Activated CD4-positive, alpha-beta T cell treated with anti-CD3 and anti-CD28 coated beads for 36 hours (primary cell): ENCODE measurements at regions not wholly inside any gene's neighbourhood (a gene's known extent, or its start where the extent isn't known, plus 50 kb on each side); places are given as distances from the start of the nearest gene placed in this dataset.

ENCODE experiments used
- ATAC-seq: fragments of 200-7000 bp; cut with Tn5 transposase; one replicate; pipeline ENCODE4 v1.10.0; 2021; ENCODE audit warnings: mild to moderate bottlenecking, moderate library complexity
- CTCF ChIA-PET: fragments of 350-600 bp; sonication (Branson Sonifier 250); formaldehyde crosslinking; loops from one replicate; lab custom pipeline; 2021; ENCODE audit warnings: antibody characterized with exemption; lab: Charles Lee
- POLR2A ChIA-PET: fragments of 350-600 bp; sonication (Branson Sonifier 250); formaldehyde crosslinking; loops from one replicate; lab custom pipeline; 2021; ENCODE audit warnings: antibody characterized with exemption, inconsistent platforms; lab: Charles Lee
- DNase-seq: peaks from one replicate; pipeline ENCODE4 v3.0.0-alpha.2; 2020
- H3K27ac Mint-ChIP-seq: one replicate; pipeline ENCODE4 v1.8.0; 2021; ENCODE audit warnings: mixed read lengths
- H3K27me3 Mint-ChIP-seq: one replicate; pipeline ENCODE4 v1.8.0; 2021; ENCODE audit warnings: mixed read lengths
- H3K36me3 Mint-ChIP-seq: one replicate; pipeline ENCODE4 v1.8.0; 2021; ENCODE audit warnings: low read depth, mixed read lengths
- H3K4me1 Mint-ChIP-seq: one replicate; pipeline ENCODE4 v1.8.0; 2021; ENCODE audit warnings: mixed read lengths
- H3K4me3 Mint-ChIP-seq: one replicate; pipeline ENCODE4 v1.8.0; 2021; ENCODE audit warnings: mild to moderate bottlenecking, moderate library complexity, mixed read lengths
- H3K9me3 Mint-ChIP-seq: one replicate; pipeline ENCODE4 v1.8.0; 2021; ENCODE audit warnings: low read depth, mixed read lengths
- intact Hi-C, 2 experiments: fragments of 100-400 bp; cut with DNase I in 1 of 2; cut with micrococcal nuclease in 1 of 2; formaldehyde crosslinking; loops; one replicate each; pipeline versions ENCODE4 v1.14.2 to v1.15.1; 2022 to 2024; cut with DNase I, micrococcal nuclease

- no peak overlapping the region for H3K4me3 Mint-ChIP-seq
Measured at GRCh38 chr2:41722668-41723369, 325.0 kb upstream of the PKDCC start.

GRCh38 chr2:41723526-41723925 is 324.3 kb upstream of the PKDCC start:
- H3K4me3 Mint-ChIP-seq: no peak overlapping the region
- no peak for ATAC-seq

More at GRCh38 chr2:41722668-41723369, 325.0 kb upstream of the PKDCC start:
- CTCF ChIA-PET: interaction anchor here (1.2 kb wide), 1 partner anchor 8 kb away, joined by 3 read pairs; no protein-coding TSS in a partner anchor
- Mint-ChIP-seq H3K36me3 (no peaks in the 10 kb centered on the region), H3K4me1 (no peaks in the 10 kb centered on the region), H3K27me3 (no peaks in the 10 kb centered on the region), H3K27ac (no peak overlapping the region), H3K9me3 (no peaks in the 10 kb centered on the region)
- POLR2A ChIA-PET: no interaction called here
- intact Hi-C loops: no loop called here
- ATAC-seq (no peak), DNase-seq (no peak)

GRCh38 chr2:41724465-41724864 is 323.4 kb upstream of the PKDCC start:
- POLR2A ChIA-PET: no interaction called here
- H3K36me3 Mint-ChIP-seq: no peaks in the 10 kb centered on the region

More at GRCh38 chr2:41723526-41723925, 324.3 kb upstream of the PKDCC start:
- no peak for DNase-seq
- no peaks in the 10 kb centered on the region for H3K27me3 Mint-ChIP-seq
- ChIA-PET POLR2A (no interaction called here), CTCF (no interaction called here)
- no peak overlapping the region for H3K27ac Mint-ChIP-seq
- intact Hi-C loops: no loop called here
- no peaks in the 10 kb centered on the region for H3K36me3 Mint-ChIP-seq
- no peaks in the 10 kb centered on the region for H3K4me1 Mint-ChIP-seq
- H3K9me3 Mint-ChIP-seq: no peaks in the 10 kb centered on the region

GRCh38 chr2:41725901-41726300 is 321.9 kb upstream of the PKDCC start:
- ChIA-PET POLR2A (no interaction called here), CTCF (interaction anchor here (0.6 kb wide), 1 partner anchor 23 kb away, joined by 3 read pairs; no protein-coding TSS in a partner anchor)
- Mint-ChIP-seq H3K36me3 (no peaks in the 10 kb centered on the region), H3K4me3 (no peak overlapping the region), H3K27ac (no peak overlapping the region), H3K4me1 (no peaks in the 10 kb centered on the region), H3K9me3 (no peaks in the 10 kb centered on the region), H3K27me3 (peaks cover 3% of the 10 kb centered on the region)
- intact Hi-C loops: no loop called here
- DNase-seq (no peak), ATAC-seq (no peak)

More at GRCh38 chr2:41724465-41724864, 323.4 kb upstream of the PKDCC start:
- Mint-ChIP-seq H3K4me1 (no peaks in the 10 kb centered on the region), H3K27ac (no peak overlapping the region), H3K27me3 (no peaks in the 10 kb centered on the region), H3K9me3 (no peaks in the 10 kb centered on the region), H3K4me3 (no peak overlapping the region)
- CTCF ChIA-PET: no interaction called here
- intact Hi-C loops: no loop called here
- no peak for ATAC-seq
- no peak for DNase-seq

- H3K4me3 Mint-ChIP-seq: no peak overlapping the region
- peaks cover 3% of the 10 kb centered on the region for H3K27me3 Mint-ChIP-seq
- POLR2A ChIA-PET: no interaction called here
Measured at GRCh38 chr2:41726364-41726763, 321.5 kb upstream of the PKDCC start.

GRCh38 chr2:41727152-41727551 is 320.7 kb upstream of the PKDCC start:
- Mint-ChIP-seq H3K27ac (no peak overlapping the region), H3K4me1 (no peaks in the 10 kb centered on the region), H3K9me3 (no peaks in the 10 kb centered on the region), H3K4me3 (no peak overlapping the region), H3K36me3 (no peaks in the 10 kb centered on the region), H3K27me3 (peaks cover 3% of the 10 kb centered on the region)
- DNase-seq (no peak), ATAC-seq (no peak)
- CTCF ChIA-PET: interaction anchor here (0.6 to 1.2 kb wide), 2 partner anchors 28 to 1814 kb away, joined by 3 read pairs; no protein-coding TSS in a partner anchor
- intact Hi-C loops: no loop called here
- POLR2A ChIA-PET: no interaction called here

More at GRCh38 chr2:41726364-41726763, 321.5 kb upstream of the PKDCC start:
- ATAC-seq (no peak), DNase-seq (no peak)
- intact Hi-C loops: no loop called here
- H3K4me1 Mint-ChIP-seq: no peaks in the 10 kb centered on the region
- no peaks in the 10 kb centered on the region for H3K9me3 Mint-ChIP-seq
- no peak overlapping the region for H3K27ac Mint-ChIP-seq
- no peaks in the 10 kb centered on the region for H3K36me3 Mint-ChIP-seq
- CTCF ChIA-PET: interaction anchor here (0.6 kb wide), 1 partner anchor 1813 kb away, joined by 3 read pairs; no protein-coding TSS in a partner anchor

- Mint-ChIP-seq H3K4me3 (no peak overlapping the region), H3K9me3 (no peaks in the 10 kb centered on the region), H3K27me3 (peaks cover 3% of the 10 kb centered on the region), H3K4me1 (no peaks in the 10 kb centered on the region), H3K27ac (no peak overlapping the region), H3K36me3 (no peaks in the 10 kb centered on the region)
- DNase-seq (no peak), ATAC-seq (no peak)
- CTCF ChIA-PET: interaction anchor here (0.7 to 1.2 kb wide), 2 partner anchors 29 to 729 kb away, joined by 3 read pairs; no protein-coding TSS in a partner anchor
- intact Hi-C loops: no loop called here
- POLR2A ChIA-PET: no interaction called here
Measured at GRCh38 chr2:41727711-41728110, 320.1 kb upstream of the PKDCC start.

- H3K36me3 Mint-ChIP-seq: no peaks in the 10 kb centered on the region
- peaks cover 3% of the 10 kb centered on the region for H3K27me3 Mint-ChIP-seq
- ATAC-seq: no peak
- CTCF ChIA-PET: no interaction called here
- intact Hi-C loops: no loop called here
- no peaks in the 10 kb centered on the region for H3K9me3 Mint-ChIP-seq
- DNase-seq: no peak
- no peak overlapping the region for H3K27ac Mint-ChIP-seq
- no peak overlapping the region for H3K4me3 Mint-ChIP-seq
- POLR2A ChIA-PET: interaction anchor here (0.7 kb wide), 1 partner anchor 34 kb away, joined by 5 read pairs; no protein-coding TSS in a partner anchor
- no peaks in the 10 kb centered on the region for H3K4me1 Mint-ChIP-seq
Measured at GRCh38 chr2:41728788-41729338, 319.0 kb upstream of the PKDCC start.

GRCh38 chr2:41729800-41730364 is 317.9 kb upstream of the PKDCC start:
- intact Hi-C loops: no loop called here
- Mint-ChIP-seq H3K27me3 (peaks cover 3% of the 10 kb centered on the region), H3K4me3 (no peak overlapping the region), H3K4me1 (no peaks in the 10 kb centered on the region), H3K27ac (no peak overlapping the region), H3K9me3 (no peaks in the 10 kb centered on the region), H3K36me3 (no peaks in the 10 kb centered on the region)
- POLR2A ChIA-PET: no interaction called here
- CTCF ChIA-PET: no interaction called here
- DNase-seq: no peak
- ATAC-seq: no peak

GRCh38 chr2:41735006-41735405 is 312.8 kb upstream of the PKDCC start:
- no peaks in the 10 kb centered on the region for H3K9me3 Mint-ChIP-seq
- H3K27me3 Mint-ChIP-seq: peaks cover 12% of the 10 kb centered on the region
- no peak overlapping the region for H3K4me3 Mint-ChIP-seq
- no peak overlapping the region for H3K27ac Mint-ChIP-seq
- no peak for ATAC-seq
- H3K4me1 Mint-ChIP-seq: no peaks in the 10 kb centered on the region
- ChIA-PET CTCF (no interaction called here), POLR2A (no interaction called here)
- no peak for DNase-seq
- H3K36me3 Mint-ChIP-seq: no peaks in the 10 kb centered on the region
- intact Hi-C loops: no loop called here

GRCh38 chr2:41735476-41735875 is 312.3 kb upstream of the PKDCC start:
- Mint-ChIP-seq H3K27ac (no peak overlapping the region), H3K9me3 (no peaks in the 10 kb centered on the region), H3K27me3 (peaks cover 9% of the 10 kb centered on the region), H3K4me1 (no peaks in the 10 kb centered on the region), H3K4me3 (no peak overlapping the region), H3K36me3 (no peaks in the 10 kb centered on the region)
- intact Hi-C loops: no loop called here
- POLR2A ChIA-PET: no interaction called here
- DNase-seq (no peak), ATAC-seq (no peak)
- CTCF ChIA-PET: interaction anchor here (0.5 kb wide), 1 partner anchor 24 kb away, joined by 4 read pairs; no protein-coding TSS in a partner anchor
